GF-D8 (cell line): ENCODE measurements at regions not wholly inside any gene's neighbourhood (a gene's known extent, or its start where the extent isn't known, plus 50 kb on each side); places are given as distances from the start of the nearest gene placed in this dataset.

Experiments used
- DNase-seq: peaks from one replicate; lab custom pipeline; 2025; lab: John Stamatoyannopoulos, UW

- DNase-seq, result no peak
These were observed 62.1 kb upstream of the STEAP1B start for GRCh38 chr7:22561895-22562593.

- DNase-seq, result no peak
These were observed 61.4 kb upstream of the STEAP1B start for GRCh38 chr7:22561321-22561811.

GRCh38 chr7:22559829-22560489, 60.0 kb upstream of the STEAP1B start:
- peak; percentile 5 for DNase-seq

GRCh38 chr7:22557167-22557566, 57.2 kb upstream of the STEAP1B start:
- DNase-seq, result no peak

GRCh38 chr7:22555476-22555875, 55.5 kb upstream of the STEAP1B start:
- DNase-seq, result no peak

GRCh38 chr7:22554184-22554583, 54.2 kb upstream of the STEAP1B start:
- DNase-seq, result no peak

GRCh38 chr7:22551768-22552513, 52.0 kb upstream of the STEAP1B start:
- DNase-seq, result no peak

GRCh38 chr7:22550514-22551030, 50.6 kb upstream of the STEAP1B start:
- no peak for DNase-seq

GRCh38 chr7:22549667-22550513, 49.9 kb upstream of the STEAP1B start:
- DNase-seq, result no peak
